Breast epithelium (tissue), 4 donors: ENCODE measurements at regions not wholly inside any gene's neighbourhood (a gene's known extent, or its start where the extent isn't known, plus 50 kb on each side); places are given as distances from the start of the nearest gene placed in this dataset.
"Not testable (repeated sequence)": the region's sequence is repeated elsewhere in the genome, so short reads cannot be mapped to it uniquely, and the experiment has no call there.

Source experiments
- DNase-seq, 2 donors: peaks; one replicate each; pipeline ENCODE4 v3.0.0-alpha.2; 2019; ENCODE audit warnings: low spot score in 2 of 2
- H3K27ac ChIP-seq, 2 donors: fragments of 200-600 bp; sonication (generic) in 1 of 2; one replicate each; pipeline ENCODE4 v1.5.1; 2016 to 2019; ENCODE audit warnings: mild to moderate bottlenecking in 1 of 2
- H3K27me3 ChIP-seq, 2 donors: fragments of 200-600 bp; sonication (generic) in 1 of 2; one replicate each; pipeline versions ENCODE4 v1.5.1 to v1.6.0; 2017 to 2019; ENCODE audit warnings: control low read depth in 1 of 2, mild to moderate bottlenecking in 1 of 2
- H3K36me3 ChIP-seq: fragments of 200-600 bp; one replicate; pipeline ENCODE4 v1.5.1; 2019
- H3K4me1 ChIP-seq, 2 donors: fragments of 200-600 bp; sonication (generic); one replicate each; pipeline ENCODE4 v1.5.1; 2016 to 2019; ENCODE audit warnings: control low read depth in 1 of 2
- H3K4me3 ChIP-seq, 3 donors: fragments of 200-600 bp; sonication (generic); 1 replicate in 2 of 3; 2 replicates in 1 of 3; pipeline ENCODE4 v1.5.1; 2016 to 2019; ENCODE audit warnings: mild to moderate bottlenecking in 3 of 3, moderate library complexity in 2 of 3
- H3K9me3 ChIP-seq, 2 donors: fragments of 200-600 bp; sonication (generic) in 1 of 2; one replicate each; pipeline ENCODE4 v1.5.1; 2016 to 2019; ENCODE audit warnings: control low read depth in 1 of 2
- CTCF ChIP-seq, 3 donors: fragments of 450-650 bp; IDR thresholded peaks; one replicate each; pipeline ENCODE4 v1.5.1; 2016 to 2017; ENCODE audit warnings: antibody characterized with exemption in 3 of 3, mild to moderate bottlenecking in 3 of 3, moderate library complexity in 3 of 3
- POLR2A ChIP-seq: fragments of 450-650 bp; IDR thresholded peaks from one replicate; pipeline ENCODE4 v1.6.1; 2016; ENCODE audit warnings: antibody characterized with exemption, mild to moderate bottlenecking, moderate library complexity
- POLR2AphosphoS5 ChIP-seq, 3 donors: sonication (generic); formaldehyde crosslinking; IDR thresholded peaks; one replicate each; pipeline ENCODE4 v1.6.1; 2017; ENCODE audit warnings: antibody characterized with exemption in 3 of 3
- intact Hi-C: fragments of 100-400 bp; cut with DNase I; formaldehyde crosslinking; loops from one replicate; pipeline ENCODE4 v1.15.1; 2023; ENCODE audit warnings: low total_unique reads

- no peak overlapping the region for H3K4me3 ChIP-seq
- no peaks in the 10 kb centered on the region for H3K4me1 ChIP-seq
- intact Hi-C loops, result no loop called here
- H3K27ac ChIP-seq, result no peak overlapping the region
- TF ChIP-seq CTCF (IDR thresholded peaks at IDR 0.05) (no peak), POLR2A (no peak), POLR2AphosphoS5 (IDR thresholded peaks at IDR 0.05) (no peak)
- H3K27me3 ChIP-seq, result no peaks in the 10 kb centered on the region
- no peaks in the 10 kb centered on the region for H3K9me3 ChIP-seq
- DNase-seq, result no peak
- no peaks in the 10 kb centered on the region for H3K36me3 ChIP-seq
Observed at GRCh38 chr14:70239802-70240201, 51.1 kb upstream of the SLC8A3 start.

GRCh38 chr14:70238635-70239034, 49.9 kb upstream of the SLC8A3 start:
- H3K36me3 ChIP-seq, H3K27ac ChIP-seq, H3K4me3 ChIP-seq, DNase-seq, H3K4me1 ChIP-seq, intact Hi-C loops, H3K27me3 ChIP-seq, H3K9me3 ChIP-seq: not testable (repeated sequence)
